ENCODE measurements at regions not wholly inside any gene's neighbourhood (a gene's known extent, or its start where the extent isn't known, plus 50 kb on each side); places are given as distances from the start of the nearest gene placed in this dataset.

DNA sequence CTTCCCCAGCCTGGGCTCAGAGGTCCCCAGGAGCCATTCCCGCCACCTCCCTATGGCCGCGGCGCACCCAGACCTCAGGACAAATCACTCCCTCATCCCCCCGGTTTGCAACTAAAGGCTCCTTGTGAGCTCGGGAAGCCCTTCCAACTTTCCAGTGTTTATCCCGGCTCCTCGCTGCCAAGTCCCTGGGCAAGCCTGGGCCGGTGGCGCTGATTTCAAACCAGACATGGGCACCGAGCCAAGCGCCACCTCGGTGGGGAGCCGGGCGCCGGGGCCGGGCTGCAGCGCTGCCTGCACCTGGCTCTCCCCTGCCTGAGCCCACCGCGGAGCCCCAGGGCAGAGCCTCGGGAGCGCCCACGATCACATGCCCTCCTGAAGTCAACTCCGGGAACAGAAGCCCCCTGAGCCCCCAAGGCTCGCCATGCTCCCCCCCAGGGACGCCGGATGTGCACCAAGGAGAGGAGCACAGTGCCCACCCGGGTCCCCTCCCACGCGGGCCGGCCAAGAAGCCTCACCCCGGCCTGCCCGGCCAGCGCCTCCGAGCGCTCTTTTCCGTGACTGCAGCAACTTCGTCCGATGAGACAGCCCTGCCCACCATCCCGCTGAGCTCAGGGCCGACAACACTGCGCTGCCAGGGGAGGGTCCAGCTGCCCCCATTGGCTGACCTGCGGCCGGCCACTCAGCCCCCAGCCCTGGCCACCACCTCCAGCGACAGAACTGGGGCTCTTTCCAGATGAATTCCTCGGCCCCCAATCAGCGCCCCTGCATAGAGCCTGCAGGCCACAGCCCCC lies 50.0 kb downstream of the NCOR2 start:
- DNase-seq = peak; percentile 90 to 93

DNA sequence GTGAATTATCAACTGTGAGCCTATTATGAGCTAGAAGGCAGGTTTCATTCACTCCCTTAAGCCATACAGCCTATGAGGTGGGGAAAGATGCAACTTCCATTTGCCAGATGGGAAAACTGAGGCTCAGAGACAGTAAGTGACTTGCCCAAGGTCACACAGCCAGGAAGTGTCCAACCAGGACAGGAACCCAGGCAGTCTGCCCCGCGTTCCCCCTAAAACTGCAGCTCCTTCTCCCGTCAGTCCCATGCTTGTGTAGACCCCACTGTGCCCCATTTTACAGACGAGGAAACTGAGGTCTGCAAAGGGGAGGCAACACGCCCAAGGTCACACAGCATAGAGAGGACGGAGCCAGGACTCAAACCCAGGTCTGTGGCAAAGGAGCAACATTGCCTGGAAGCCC lies 50.6 kb downstream of the NCOR2 start:
- H3K4me1 ChIP-seq = peaks cover 78% of the 10 kb centered on the region in 2 donors
- DNase-seq = no peak
- H3K36me3 ChIP-seq = no peaks in the 10 kb centered on the region
- H3K27ac ChIP-seq = peak overlapping the region; percentile 97 to 100 (median 99)
- 51 to 64% methylated on average over 4 to 6 of the region's 6 CpGs for WGBS, 2 donors
- peak overlapping the region in 2 of 3 donors; percentile 18 to 38 for H3K4me3 ChIP-seq (replicated peaks in 1 of 3)
- TF ChIP-seq CTCF (IDR thresholded peaks at IDR 0.05) (no peak), POLR2A (IDR thresholded peaks at IDR 0.05) (no peak)
- intact Hi-C loops (cut with DNase I) = loop anchor here (5.0 kb wide), 1 partner anchor 95 kb away; no protein-coding TSS in a partner anchor
- H3K9me3 ChIP-seq = no peaks in the 10 kb centered on the region
- no peaks in the 10 kb centered on the region for H3K27me3 ChIP-seq

More for the DNA sequence above, 50.0 kb downstream of the NCOR2 start:
- peaks cover 74 to 75% of the 10 kb centered on the region in 2 donors for H3K4me1 ChIP-seq
- H3K27me3 ChIP-seq = no peaks in the 10 kb centered on the region
- 18 to 20% methylated on average over 2 to 11 of the region's 47 CpGs for WGBS, 2 donors
- H3K27ac ChIP-seq = peak overlapping the region; percentile 97 to 100 (median 99)
- TF ChIP-seq CTCF (IDR thresholded peaks at IDR 0.05) (no peak), POLR2A (IDR thresholded peaks at IDR 0.05) (no peak)
- peak overlapping the region in 2 of 3 donors; percentile 18 to 38 for H3K4me3 ChIP-seq (replicated peaks in 1 of 3)
- intact Hi-C loops (cut with DNase I) = loop anchor here (5.0 kb wide), 1 partner anchor 95 kb away; no protein-coding TSS in a partner anchor
- no peaks in the 10 kb centered on the region for H3K36me3 ChIP-seq
- no peaks in the 10 kb centered on the region for H3K9me3 ChIP-seq

DNA sequence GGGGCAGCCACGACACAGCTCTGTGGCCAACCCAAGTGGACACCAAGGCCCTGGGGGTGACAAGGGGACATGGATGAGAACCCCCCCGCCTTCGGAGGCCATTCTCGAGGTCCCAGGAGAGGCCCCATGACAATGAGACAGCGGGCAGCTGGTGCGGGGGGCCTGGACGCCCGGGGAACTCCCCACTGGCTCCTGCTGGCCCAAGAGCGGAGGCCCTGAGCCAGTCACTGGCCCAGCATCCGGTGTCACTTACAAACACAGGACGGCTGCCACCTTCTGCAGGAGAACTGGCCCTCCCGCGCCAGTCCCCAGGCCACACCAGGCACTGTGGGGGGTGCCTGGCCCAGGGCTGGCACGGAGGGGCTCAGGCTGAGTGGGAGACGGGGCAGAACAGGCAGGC lies 51.4 kb downstream of the NCOR2 start:
- H3K36me3 ChIP-seq = no peaks in the 10 kb centered on the region
- peaks cover 70 to 74% of the 10 kb centered on the region in 2 donors for H3K4me1 ChIP-seq
- no peaks in the 10 kb centered on the region for H3K27me3 ChIP-seq
- H3K27ac ChIP-seq = peak overlapping the region in 2 of 3 donors; percentile 99 to 100
- no peaks in the 10 kb centered on the region for H3K9me3 ChIP-seq
- intact Hi-C loops (cut with DNase I) = loop anchor here (5.0 kb wide), 1 partner anchor 94 kb away; no protein-coding TSS in a partner anchor
- no peak overlapping the region for H3K4me3 ChIP-seq (replicated peaks in 1 of 3)
- TF ChIP-seq POLR2A (IDR thresholded peaks at IDR 0.05) (no peak), CTCF (IDR thresholded peaks at IDR 0.05) (no peak)
- 74 to 77% methylated on average over 6 to 15 of the region's 15 CpGs for WGBS, 2 donors
- DNase-seq = no peak

DNA sequence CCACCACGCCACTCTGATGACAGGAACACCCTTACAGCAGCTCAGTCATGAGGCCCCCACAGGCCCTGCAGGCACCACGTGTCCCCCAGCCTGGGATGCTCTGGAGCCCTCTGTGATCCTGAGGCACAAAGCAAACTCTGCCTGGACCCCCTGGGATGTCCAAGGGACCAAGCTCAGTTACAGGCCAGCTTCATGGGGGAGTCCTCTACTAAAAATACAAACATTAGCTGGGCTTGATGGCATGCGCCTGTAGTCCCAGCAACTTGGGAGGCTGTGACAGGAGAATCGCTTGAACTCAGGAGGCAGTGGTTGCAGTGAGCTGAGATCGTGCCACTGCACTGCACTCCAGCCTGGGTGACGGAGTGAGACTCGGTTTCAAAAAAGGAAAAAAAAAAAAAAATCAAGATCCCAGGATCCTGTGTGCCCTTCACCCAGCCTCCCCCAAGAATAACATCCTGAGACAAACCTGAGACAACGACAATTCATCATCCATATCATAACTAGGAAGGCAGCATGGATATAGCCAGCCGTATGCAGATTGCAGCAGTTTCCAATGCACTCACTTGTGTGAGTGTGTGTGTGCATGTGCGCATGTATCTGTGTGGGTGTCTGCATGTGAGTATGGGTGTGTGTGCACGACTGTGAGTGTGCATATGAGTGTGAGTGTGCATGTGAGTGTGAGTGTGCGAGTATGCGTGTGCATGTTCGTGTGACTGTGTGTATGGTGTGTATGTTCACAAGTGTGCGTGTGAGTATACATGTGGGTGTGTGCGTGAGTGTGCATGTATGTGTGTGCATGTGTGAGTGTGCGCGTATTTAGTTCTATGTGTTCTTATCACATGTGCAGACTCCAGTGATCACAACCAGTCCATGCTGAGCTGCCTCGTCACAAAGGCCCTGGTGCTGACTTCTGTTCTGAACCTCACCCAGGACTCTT lies 52.1 kb downstream of the NCOR2 start:
- H3K4me1 ChIP-seq = peaks cover 63 to 72% of the 10 kb centered on the region in 2 donors
- no peak overlapping the region for H3K4me3 ChIP-seq (replicated peaks in 1 of 3)
- H3K27me3 ChIP-seq = no peaks in the 10 kb centered on the region
- TF ChIP-seq CTCF (IDR thresholded peaks at IDR 0.05) (no peak), POLR2A (IDR thresholded peaks at IDR 0.05) (no peak)
- H3K36me3 ChIP-seq = no peaks in the 10 kb centered on the region
- 93 to 94% methylated on average over 19 of the region's 19 CpGs for WGBS, 2 donors
- H3K27ac ChIP-seq = no peak overlapping the region
- intact Hi-C loops (cut with DNase I) = loop anchor here (5.0 kb wide), 2 partner anchors 93 to 138 kb away; no protein-coding TSS in a partner anchor
- DNase-seq = no peak
- no peaks in the 10 kb centered on the region for H3K9me3 ChIP-seq

Data from thyroid gland (tissue), 4 donors.